ENCODE measurements at regions not wholly inside any gene's neighbourhood (a gene's known extent, or its start where the extent isn't known, plus 50 kb on each side); places are given as distances from the start of the nearest gene placed in this dataset.

- Histone ChIP-seq H3K79me2 (ENCODE audit: low read depth) (no peaks in the 10 kb centered on the region), H3K4me3 (no peak overlapping the region), H3F3A (ENCODE audit: low read depth) (no peaks in the 10 kb centered on the region), H3K9me3 (ENCODE audit: low read depth) (no peaks in the 10 kb centered on the region), H2AFZ (replicated peaks) (no peak overlapping the region), H3K36me3 (no peaks in the 10 kb centered on the region), H3K4me1 (no peaks in the 10 kb centered on the region), H3K27me3 (no peaks in the 10 kb centered on the region), H4K20me1 (ENCODE audit: low read depth) (no peaks in the 10 kb centered on the region), H3K9ac (no peak overlapping the region), H3K27ac (no peak overlapping the region), H3K4me2 (no peak overlapping the region)
- Mint-ChIP-seq H3K27ac (no peak overlapping the region), H3K4me1 (no peaks in the 10 kb centered on the region), H3K4me3 (no peak overlapping the region), H3K27me3 (ENCODE audit: insufficient read depth, low read depth) (peaks cover 2% of the 10 kb centered on the region), H3K36me3 (no peaks in the 10 kb centered on the region), H3K9me3 (no peaks in the 10 kb centered on the region)
- no peak for DNase-seq (ENCODE audit: low spot score)
- no peak for TF ChIP-seq EZH2phosphoT487 (IDR thresholded peaks at IDR 0.05)
- TF ChIP-seq, protein P1, sequence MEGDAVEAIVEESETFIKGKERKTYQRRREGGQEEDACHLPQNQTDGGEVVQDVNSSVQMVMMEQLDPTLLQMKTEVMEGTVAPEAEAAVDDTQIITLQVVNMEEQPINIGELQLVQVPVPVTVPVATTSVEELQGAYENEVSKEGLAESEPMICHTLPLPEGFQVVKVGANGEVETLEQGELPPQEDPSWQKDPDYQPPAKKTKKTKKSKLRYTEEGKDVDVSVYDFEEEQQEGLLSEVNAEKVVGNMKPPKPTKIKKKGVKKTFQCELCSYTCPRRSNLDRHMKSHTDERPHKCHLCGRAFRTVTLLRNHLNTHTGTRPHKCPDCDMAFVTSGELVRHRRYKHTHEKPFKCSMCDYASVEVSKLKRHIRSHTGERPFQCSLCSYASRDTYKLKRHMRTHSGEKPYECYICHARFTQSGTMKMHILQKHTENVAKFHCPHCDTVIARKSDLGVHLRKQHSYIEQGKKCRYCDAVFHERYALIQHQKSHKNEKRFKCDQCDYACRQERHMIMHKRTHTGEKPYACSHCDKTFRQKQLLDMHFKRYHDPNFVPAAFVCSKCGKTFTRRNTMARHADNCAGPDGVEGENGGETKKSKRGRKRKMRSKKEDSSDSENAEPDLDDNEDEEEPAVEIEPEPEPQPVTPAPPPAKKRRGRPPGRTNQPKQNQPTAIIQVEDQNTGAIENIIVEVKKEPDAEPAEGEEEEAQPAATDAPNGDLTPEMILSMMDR (IDR thresholded peaks at IDR 0.05), result no peak
- TF ChIP-seq EZH2 (IDR thresholded peaks at IDR 0.05), result no peak
These were observed 553.8 kb upstream of the PRMT6 start for GRCh38 chr1:106502659-106503058.

- Histone ChIP-seq H3K27ac (no peak overlapping the region), H3K79me2 (ENCODE audit: low read depth) (no peaks in the 10 kb centered on the region), H3K27me3 (no peaks in the 10 kb centered on the region), H2AFZ (replicated peaks) (peak overlapping the region; percentile 45), H4K20me1 (ENCODE audit: low read depth) (no peaks in the 10 kb centered on the region), H3K4me2 (no peak overlapping the region), H3F3A (ENCODE audit: low read depth) (no peaks in the 10 kb centered on the region), H3K9me3 (ENCODE audit: low read depth) (no peaks in the 10 kb centered on the region), H3K36me3 (no peaks in the 10 kb centered on the region), H3K4me3 (no peak overlapping the region), H3K4me1 (no peaks in the 10 kb centered on the region), H3K9ac (no peak overlapping the region)
- H3K27me3 Mint-ChIP-seq (ENCODE audit: insufficient read depth, low read depth), result no peaks in the 10 kb centered on the region
- no peak overlapping the region for H3K4me3 Mint-ChIP-seq
- DNase-seq (ENCODE audit: low spot score), result no peak
- TF ChIP-seq EZH2 (IDR thresholded peaks at IDR 0.05) (no peak), EZH2phosphoT487 (IDR thresholded peaks at IDR 0.05) (no peak)
- TF ChIP-seq, protein P1 (IDR thresholded peaks at IDR 0.05), result no peak
- no peaks in the 10 kb centered on the region for H3K36me3 Mint-ChIP-seq
- no peaks in the 10 kb centered on the region for H3K9me3 Mint-ChIP-seq
- H3K4me1 Mint-ChIP-seq, result no peaks in the 10 kb centered on the region
- no peak overlapping the region for H3K27ac Mint-ChIP-seq
These were observed 541.1 kb upstream of the PRMT6 start for GRCh38 chr1:106515375-106515774.

- Mint-ChIP-seq H3K27ac (no peak overlapping the region), H3K36me3 (no peaks in the 10 kb centered on the region), H3K4me3 (no peak overlapping the region), H3K9me3 (no peaks in the 10 kb centered on the region), H3K4me1 (no peaks in the 10 kb centered on the region), H3K27me3 (ENCODE audit: insufficient read depth, low read depth) (no peaks in the 10 kb centered on the region)
- Histone ChIP-seq H3F3A (ENCODE audit: low read depth) (no peaks in the 10 kb centered on the region), H3K4me2 (no peak overlapping the region), H3K36me3 (no peaks in the 10 kb centered on the region), H3K4me1 (no peaks in the 10 kb centered on the region), H3K79me2 (ENCODE audit: low read depth) (no peaks in the 10 kb centered on the region), H3K9ac (no peak overlapping the region), H3K9me3 (ENCODE audit: low read depth) (no peaks in the 10 kb centered on the region), H3K4me3 (no peak overlapping the region), H4K20me1 (ENCODE audit: low read depth) (no peaks in the 10 kb centered on the region), H3K27ac (no peak overlapping the region), H3K27me3 (no peaks in the 10 kb centered on the region), H2AFZ (replicated peaks) (no peak overlapping the region)
- no peak for DNase-seq (ENCODE audit: low spot score)
- TF ChIP-seq EZH2phosphoT487 (IDR thresholded peaks at IDR 0.05), result no peak
- TF ChIP-seq, protein P1 (IDR thresholded peaks at IDR 0.05), result no peak
- TF ChIP-seq EZH2 (IDR thresholded peaks at IDR 0.05), result no peak
These were observed 539.2 kb upstream of the PRMT6 start for GRCh38 chr1:106517224-106517623.
